Peyer's patch (tissue), 4 donors: ENCODE measurements at regions not wholly inside any gene's neighbourhood (a gene's known extent, or its start where the extent isn't known, plus 50 kb on each side); places are given as distances from the start of the nearest gene placed in this dataset.

Experiments used
- DNase-seq, 3 donors: peaks; one replicate each; pipeline ENCODE4 v3.0.0-alpha.2; 2017 to 2019
- H3K27ac ChIP-seq, 4 donors: fragments of 200-600 bp; sonication (generic); one replicate each; pipeline ENCODE4 v1.5.1; 2016 to 2019
- H3K27me3 ChIP-seq, 2 donors: fragments of 200-600 bp; sonication (generic); one replicate each; pipeline ENCODE4 v1.5.1; 2019
- H3K36me3 ChIP-seq, 3 donors: fragments of 200-600 bp; sonication (generic); one replicate each; pipeline ENCODE4 v1.5.1; 2016 to 2019
- H3K4me1 ChIP-seq, 4 donors: fragments of 200-600 bp; sonication (generic); one replicate each; pipeline ENCODE4 v1.5.1; 2016 to 2019
- H3K4me3 ChIP-seq, 4 donors: fragments of 200-600 bp; sonication (generic); 1 replicate in 3 of 4; 2 replicates in 1 of 4; pipeline ENCODE4 v1.5.1; 2016 to 2019; ENCODE audit warnings: mild to moderate bottlenecking in 1 of 4
- H3K9me3 ChIP-seq, 4 donors: fragments of 200-600 bp; sonication (generic); one replicate each; pipeline ENCODE4 v1.5.1; 2016 to 2019; ENCODE audit warnings: mild to moderate bottlenecking in 1 of 4
- CTCF ChIP-seq, 6 experiments: fragments of 450-650 bp in 4 of 6; fragments of 200-600 bp in 2 of 6; sonication (generic) in 1 of 6; IDR thresholded peaks; one replicate each; pipeline ENCODE4 v1.5.1; 2017 to 2019; ENCODE audit warnings: antibody characterized with exemption in 6 of 6, mild to moderate bottlenecking in 3 of 6, moderate library complexity in 1 of 6
- POLR2A ChIP-seq, 2 donors: fragments of 450-650 bp; IDR thresholded peaks; one replicate each; pipeline ENCODE4 v1.5.1; 2017; ENCODE audit warnings: antibody characterized with exemption in 2 of 2, mild to moderate bottlenecking in 2 of 2, moderate library complexity in 2 of 2

- Histone ChIP-seq H3K27ac (no peak overlapping the region), H3K36me3 (no peaks in the 10 kb centered on the region), H3K9me3 (no peaks in the 10 kb centered on the region), H3K4me1 (no peaks in the 10 kb centered on the region), H3K27me3 (no peaks in the 10 kb centered on the region), H3K4me3 (no peak overlapping the region)
- no peak for TF ChIP-seq CTCF (IDR thresholded peaks at IDR 0.05)
- TF ChIP-seq POLR2A (IDR thresholded peaks at IDR 0.05): no peak
- no peak for DNase-seq
These were observed 1385.6 kb upstream of the TMEFF2 start for GRCh38 chr2:193580176-193580950.

GRCh38 chr2:193566886-193567285 is 1372.2 kb upstream of the TMEFF2 start:
- Histone ChIP-seq H3K4me3 (no peak overlapping the region), H3K36me3 (no peaks in the 10 kb centered on the region), H3K27me3 (no peaks in the 10 kb centered on the region), H3K4me1 (no peaks in the 10 kb centered on the region), H3K9me3 (no peaks in the 10 kb centered on the region), H3K27ac (no peak overlapping the region)
- no peak for DNase-seq
- TF ChIP-seq POLR2A (IDR thresholded peaks at IDR 0.05) (no peak), CTCF (IDR thresholded peaks at IDR 0.05) (no peak)

DNA sequence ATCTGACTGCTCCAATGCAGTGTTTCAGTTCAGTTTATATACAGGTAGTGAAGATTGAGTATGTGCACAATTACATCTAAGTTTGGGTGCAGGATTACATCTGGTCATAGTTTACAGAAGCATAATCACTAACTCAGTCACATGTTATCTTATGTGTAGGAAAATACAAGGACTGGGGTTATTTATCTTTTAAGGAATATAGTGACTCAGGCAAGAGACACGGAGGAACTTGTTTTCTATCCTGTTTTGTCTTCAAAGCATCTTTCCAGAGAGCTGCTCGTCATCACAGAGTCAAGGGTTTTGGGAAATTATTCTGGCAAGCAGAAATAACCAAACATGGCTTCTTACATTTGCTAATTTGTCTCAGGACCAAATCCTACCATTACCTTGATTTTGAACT is 1371.5 kb upstream of the TMEFF2 start:
- Histone ChIP-seq H3K27ac (no peak overlapping the region), H3K36me3 (no peaks in the 10 kb centered on the region), H3K4me3 (no peak overlapping the region), H3K27me3 (no peaks in the 10 kb centered on the region), H3K9me3 (no peaks in the 10 kb centered on the region), H3K4me1 (no peaks in the 10 kb centered on the region)
- TF ChIP-seq CTCF (IDR thresholded peaks at IDR 0.05) (no peak), POLR2A (IDR thresholded peaks at IDR 0.05) (no peak)
- no peak for DNase-seq

- H3K27me3 ChIP-seq: no peaks in the 10 kb centered on the region
- H3K36me3 ChIP-seq: no peaks in the 10 kb centered on the region
- TF ChIP-seq POLR2A (IDR thresholded peaks at IDR 0.05) (no peak), CTCF (IDR thresholded peaks at IDR 0.05) (no peak)
These were observed 1367.3 kb upstream of the TMEFF2 start for GRCh38 chr2:193562031-193562430.

GRCh38 chr2:193561054-193561453 is 1366.3 kb upstream of the TMEFF2 start:
- no peaks in the 10 kb centered on the region for H3K36me3 ChIP-seq
- H3K27ac ChIP-seq: no peak overlapping the region
- DNase-seq: no peak
- H3K4me3 ChIP-seq: no peak overlapping the region
- no peaks in the 10 kb centered on the region for H3K9me3 ChIP-seq
- no peaks in the 10 kb centered on the region for H3K4me1 ChIP-seq
- H3K27me3 ChIP-seq: no peaks in the 10 kb centered on the region
- TF ChIP-seq CTCF (IDR thresholded peaks at IDR 0.05) (no peak), POLR2A (IDR thresholded peaks at IDR 0.05) (no peak)

More at GRCh38 chr2:193562031-193562430, 1367.3 kb upstream of the TMEFF2 start:
- H3K27ac ChIP-seq: no peak overlapping the region
- no peak for DNase-seq
- no peaks in the 10 kb centered on the region for H3K4me1 ChIP-seq
- H3K9me3 ChIP-seq: no peaks in the 10 kb centered on the region
- H3K4me3 ChIP-seq: no peak overlapping the region
